IPS-18c (cell line): ENCODE measurements at regions not wholly inside any gene's neighbourhood (a gene's known extent, or its start where the extent isn't known, plus 50 kb on each side); places are given as distances from the start of the nearest gene placed in this dataset.
"Not testable (repeated sequence)": the region's sequence is repeated elsewhere in the genome, so short reads cannot be mapped to it uniquely, and the experiment has no call there.

Experiments
- H3K4me3 ChIP-seq: 2 replicates; pipeline ENCODE4 v1.7.0; 2013; ENCODE audit warnings: low read depth, mild to moderate bottlenecking, low read length, moderate library complexity; ENCODE audit not compliant: insufficient read depth
- H3K9me3 ChIP-seq: one replicate; pipeline ENCODE4 v1.6.1; 2013; ENCODE audit warnings: mild to moderate bottlenecking, low read length, moderate library complexity; ENCODE audit not compliant: control insufficient read depth, insufficient read depth

- Histone ChIP-seq H3K9me3 (peaks cover 2% of the 10 kb centered on the region), H3K4me3 (no peak overlapping the region)
Observed at GRCh38 chr10:10726101-10726500, 291.6 kb upstream of the CELF2 start.

- H3K9me3 ChIP-seq, H3K4me3 ChIP-seq: not testable (repeated sequence)
Observed at GRCh38 chr10:10727411-10727810, 290.3 kb upstream of the CELF2 start.

- Histone ChIP-seq H3K9me3 (peaks cover 2% of the 10 kb centered on the region), H3K4me3 (no peak overlapping the region)
Observed at GRCh38 chr10:10727812-10728211, 289.9 kb upstream of the CELF2 start.

GRCh38 chr10:10730471-10731043 is 287.1 kb upstream of the CELF2 start:
- Histone ChIP-seq H3K4me3 (no peak overlapping the region), H3K9me3 (peaks cover 2% of the 10 kb centered on the region)

- Histone ChIP-seq H3K4me3 (no peak overlapping the region), H3K9me3 (peaks cover 2% of the 10 kb centered on the region)
Observed at GRCh38 chr10:10731366-10731765, 286.3 kb upstream of the CELF2 start.

GRCh38 chr10:10734356-10735064 is 283.2 kb upstream of the CELF2 start:
- H3K4me3 ChIP-seq = no peak overlapping the region
- no peaks in the 10 kb centered on the region for H3K9me3 ChIP-seq

GRCh38 chr10:10745291-10745690 is 272.4 kb upstream of the CELF2 start:
- Histone ChIP-seq H3K9me3 (no peaks in the 10 kb centered on the region), H3K4me3 (no peak overlapping the region)

- Histone ChIP-seq H3K9me3 (no peaks in the 10 kb centered on the region), H3K4me3 (no peak overlapping the region)
Observed at GRCh38 chr10:10755490-10755889, 262.2 kb upstream of the CELF2 start.

GRCh38 chr10:10758306-10758705 is 259.4 kb upstream of the CELF2 start:
- H3K9me3 ChIP-seq = no peaks in the 10 kb centered on the region
- H3K4me3 ChIP-seq = no peak overlapping the region

- not testable (repeated sequence) for H3K9me3 ChIP-seq, H3K4me3 ChIP-seq
Observed at GRCh38 chr10:10759806-10760205, 257.9 kb upstream of the CELF2 start.

GRCh38 chr10:10765017-10765416 is 252.7 kb upstream of the CELF2 start:
- H3K4me3 ChIP-seq = no peak overlapping the region
- H3K9me3 ChIP-seq = no peaks in the 10 kb centered on the region

- Histone ChIP-seq H3K9me3 (no peaks in the 10 kb centered on the region), H3K4me3 (no peak overlapping the region)
Observed at GRCh38 chr10:10772411-10772810, 245.3 kb upstream of the CELF2 start.

- no peaks in the 10 kb centered on the region for H3K9me3 ChIP-seq
- H3K4me3 ChIP-seq = no peak overlapping the region
Observed at GRCh38 chr10:10772874-10773508, 244.7 kb upstream of the CELF2 start.

- H3K4me3 ChIP-seq = no peak overlapping the region
- no peaks in the 10 kb centered on the region for H3K9me3 ChIP-seq
Observed at GRCh38 chr10:10774416-10774815, 243.3 kb upstream of the CELF2 start.

GRCh38 chr10:10776363-10776762 is 241.3 kb upstream of the CELF2 start:
- no peak overlapping the region for H3K4me3 ChIP-seq
- H3K9me3 ChIP-seq = no peaks in the 10 kb centered on the region

GRCh38 chr10:10777279-10777678 is 240.4 kb upstream of the CELF2 start:
- H3K9me3 ChIP-seq = no peaks in the 10 kb centered on the region
- no peak overlapping the region for H3K4me3 ChIP-seq

GRCh38 chr10:10777723-10778122 is 239.9 kb upstream of the CELF2 start:
- Histone ChIP-seq H3K9me3 (no peaks in the 10 kb centered on the region), H3K4me3 (no peak overlapping the region)

- Histone ChIP-seq H3K9me3 (no peaks in the 10 kb centered on the region), H3K4me3 (no peak overlapping the region)
Observed at GRCh38 chr10:10778959-10779358, 238.7 kb upstream of the CELF2 start.
